ENCODE measurements at regions not wholly inside any gene's neighbourhood (a gene's known extent, or its start where the extent isn't known, plus 50 kb on each side); places are given as distances from the start of the nearest gene placed in this dataset.

- no peak for TF ChIP-seq POLR2A (IDR thresholded peaks at IDR 0.05)
- no peak for TF ChIP-seq CTCF (IDR thresholded peaks at IDR 0.05)
- TF ChIP-seq POLR2AphosphoS5 (IDR thresholded peaks at IDR 0.05) = no peak
- no peak for TF ChIP-seq EP300 (IDR thresholded peaks at IDR 0.05; ENCODE audit: low read depth)
Measured at GRCh38 chr12:66941150-66941549, 262.3 kb upstream of the GRIP1 start.

All from transverse colon (tissue), 4 donors.